AG10803 (cell line): ENCODE measurements at regions not wholly inside any gene's neighbourhood (a gene's known extent, or its start where the extent isn't known, plus 50 kb on each side); places are given as distances from the start of the nearest gene placed in this dataset.

Experiments used
- DNase-seq: peaks from one replicate; pipeline ENCODE4 v3.0.0; 2010; ENCODE audit warnings: low read depth
- H3K4me3 ChIP-seq: 2 replicates; pipeline ENCODE4 v1.5.1; 2011; ENCODE audit warnings: mild to moderate bottlenecking, low read length, control low read depth
- CTCF ChIP-seq: conservative IDR thresholded peaks from 2 replicates; pipeline ENCODE4 v1.5.1; 2011; ENCODE audit warnings: mild to moderate bottlenecking, low read length, control low read depth, inconsistent platforms

- H3K4me3 ChIP-seq = no peak overlapping the region
- DNase-seq = no peak
Observed at GRCh38 chr7:86209036-86209435, 434.7 kb upstream of the GRM3 start.

GRCh38 chr7:86207740-86208139 lies 436.0 kb upstream of the GRM3 start:
- no peak overlapping the region for H3K4me3 ChIP-seq
- DNase-seq = no peak
- TF ChIP-seq CTCF = no peak

More at GRCh38 chr7:86209036-86209435, 434.7 kb upstream of the GRM3 start:
- TF ChIP-seq CTCF = no peak

GRCh38 chr7:86202833-86203232 lies 440.9 kb upstream of the GRM3 start:
- TF ChIP-seq CTCF = no peak
- H3K4me3 ChIP-seq = no peak overlapping the region
- no peak for DNase-seq

- DNase-seq = no peak
- no peak overlapping the region for H3K4me3 ChIP-seq
- no peak for TF ChIP-seq CTCF
Observed at GRCh38 chr7:86201767-86202166, 441.9 kb upstream of the GRM3 start.

- H3K4me3 ChIP-seq = no peak overlapping the region
- TF ChIP-seq CTCF = no peak
- DNase-seq = no peak
Observed at GRCh38 chr7:86199881-86200614, 443.7 kb upstream of the GRM3 start.

GRCh38 chr7:86190351-86190750 lies 453.4 kb upstream of the GRM3 start:
- no peak for DNase-seq
- H3K4me3 ChIP-seq = no peak overlapping the region
- TF ChIP-seq CTCF = no peak

- no peak overlapping the region for H3K4me3 ChIP-seq
- TF ChIP-seq CTCF = no peak
- no peak for DNase-seq
Observed at GRCh38 chr7:86181474-86181873, 462.2 kb upstream of the GRM3 start.
